ENCODE measurements at regions not wholly inside any gene's neighbourhood (a gene's known extent, or its start where the extent isn't known, plus 50 kb on each side); places are given as distances from the start of the nearest gene placed in this dataset.

- TF ChIP-seq CTCF (conservative IDR thresholded peaks at IDR 0.05; ENCODE audit: low read length) (no peak), EZH2phosphoT487 (IDR thresholded peaks at IDR 0.05; ENCODE audit: borderline replicate concordance) (no peak)
Measured at GRCh38 chr6:20028143-20028542, 184.1 kb downstream of the MBOAT1 start.
